ENCODE measurements at regions not wholly inside any gene's neighbourhood (a gene's known extent, or its start where the extent isn't known, plus 50 kb on each side); places are given as distances from the start of the nearest gene placed in this dataset.

DNA sequence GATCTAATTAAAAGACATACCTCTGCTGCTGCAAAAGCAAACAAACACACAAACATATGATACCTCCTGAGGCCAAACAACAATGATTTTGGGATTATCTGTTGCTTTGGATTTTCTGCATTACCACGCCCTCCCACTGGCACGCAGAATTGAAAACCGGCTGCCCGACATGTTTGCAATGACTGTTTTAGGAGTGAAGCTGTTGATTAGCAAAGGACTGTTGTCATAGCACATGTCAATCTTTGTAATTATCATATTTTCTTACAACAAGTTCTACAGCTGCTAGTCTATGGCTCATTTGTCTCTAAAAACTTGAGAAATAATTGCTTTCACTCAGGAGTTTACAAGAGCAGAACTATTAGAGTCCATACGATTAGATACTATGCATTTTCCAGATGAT lies 94.4 kb upstream of the MEIS1 start:
- no peak overlapping the region for H3K27ac ChIP-seq
- H3K4me1 ChIP-seq, result no peaks in the 10 kb centered on the region
- TF ChIP-seq, protein P1, sequence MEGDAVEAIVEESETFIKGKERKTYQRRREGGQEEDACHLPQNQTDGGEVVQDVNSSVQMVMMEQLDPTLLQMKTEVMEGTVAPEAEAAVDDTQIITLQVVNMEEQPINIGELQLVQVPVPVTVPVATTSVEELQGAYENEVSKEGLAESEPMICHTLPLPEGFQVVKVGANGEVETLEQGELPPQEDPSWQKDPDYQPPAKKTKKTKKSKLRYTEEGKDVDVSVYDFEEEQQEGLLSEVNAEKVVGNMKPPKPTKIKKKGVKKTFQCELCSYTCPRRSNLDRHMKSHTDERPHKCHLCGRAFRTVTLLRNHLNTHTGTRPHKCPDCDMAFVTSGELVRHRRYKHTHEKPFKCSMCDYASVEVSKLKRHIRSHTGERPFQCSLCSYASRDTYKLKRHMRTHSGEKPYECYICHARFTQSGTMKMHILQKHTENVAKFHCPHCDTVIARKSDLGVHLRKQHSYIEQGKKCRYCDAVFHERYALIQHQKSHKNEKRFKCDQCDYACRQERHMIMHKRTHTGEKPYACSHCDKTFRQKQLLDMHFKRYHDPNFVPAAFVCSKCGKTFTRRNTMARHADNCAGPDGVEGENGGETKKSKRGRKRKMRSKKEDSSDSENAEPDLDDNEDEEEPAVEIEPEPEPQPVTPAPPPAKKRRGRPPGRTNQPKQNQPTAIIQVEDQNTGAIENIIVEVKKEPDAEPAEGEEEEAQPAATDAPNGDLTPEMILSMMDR (IDR thresholded peaks at IDR 0.05), result no peak
- DNase-seq (ENCODE audit: low spot score in 2 of 2), result no peak
- intact Hi-C loops (cut with DNase I), result no loop called here
- no peak overlapping the region for H3K4me3 ChIP-seq
- H3K27me3 ChIP-seq, result no peaks in the 10 kb centered on the region
- H3K36me3 ChIP-seq, result no peaks in the 10 kb centered on the region
- no peaks in the 10 kb centered on the region for H3K9me3 ChIP-seq

DNA sequence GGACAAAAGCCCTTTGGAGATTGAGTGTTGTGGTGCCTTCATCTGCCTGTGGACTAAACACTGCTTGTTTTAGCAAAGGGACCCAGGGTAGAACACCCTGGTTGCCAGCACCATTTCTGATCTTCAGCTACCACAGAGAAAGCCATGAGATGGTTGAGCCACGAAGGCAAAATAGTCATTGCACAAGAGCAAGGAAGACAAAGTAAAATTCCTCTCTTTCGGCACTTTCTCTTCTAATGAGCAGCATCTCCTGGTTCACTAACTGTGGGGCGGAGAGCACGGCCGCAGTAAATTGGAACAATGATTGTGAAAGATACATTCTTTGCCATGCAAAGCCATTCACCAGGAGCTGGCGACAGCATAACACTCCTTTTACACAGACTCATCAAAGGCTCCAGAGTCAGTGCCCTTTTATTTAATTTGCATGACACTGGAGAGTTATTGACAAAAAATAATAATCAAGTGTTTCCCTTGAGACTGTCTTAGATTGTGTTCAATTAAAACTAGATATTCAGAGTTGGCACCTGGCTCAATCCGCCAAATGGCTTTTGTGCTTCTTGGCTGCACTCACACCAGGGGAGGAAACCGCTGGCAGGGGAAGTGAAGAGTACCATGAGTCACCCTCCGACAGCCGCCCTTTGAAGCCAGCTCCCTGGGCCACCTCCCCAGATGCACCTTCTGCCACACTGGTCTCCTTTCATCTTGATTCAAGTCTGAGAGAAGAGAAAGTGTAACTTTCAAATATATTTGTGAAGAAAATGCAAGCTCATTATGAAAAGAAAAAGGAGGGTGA lies 100.5 kb upstream of the MEIS1 start:
- Histone ChIP-seq H3K9me3 (no peaks in the 10 kb centered on the region), H3K4me1 (no peaks in the 10 kb centered on the region), H3K27ac (no peak overlapping the region), H3K27me3 (no peaks in the 10 kb centered on the region), H3K4me3 (no peak overlapping the region), H3K36me3 (no peaks in the 10 kb centered on the region)
- intact Hi-C loops (cut with DNase I), result no loop called here
- TF ChIP-seq, protein P1 (IDR thresholded peaks at IDR 0.05), result no peak
- DNase-seq (ENCODE audit: low spot score in 2 of 2), result no peak

DNA sequence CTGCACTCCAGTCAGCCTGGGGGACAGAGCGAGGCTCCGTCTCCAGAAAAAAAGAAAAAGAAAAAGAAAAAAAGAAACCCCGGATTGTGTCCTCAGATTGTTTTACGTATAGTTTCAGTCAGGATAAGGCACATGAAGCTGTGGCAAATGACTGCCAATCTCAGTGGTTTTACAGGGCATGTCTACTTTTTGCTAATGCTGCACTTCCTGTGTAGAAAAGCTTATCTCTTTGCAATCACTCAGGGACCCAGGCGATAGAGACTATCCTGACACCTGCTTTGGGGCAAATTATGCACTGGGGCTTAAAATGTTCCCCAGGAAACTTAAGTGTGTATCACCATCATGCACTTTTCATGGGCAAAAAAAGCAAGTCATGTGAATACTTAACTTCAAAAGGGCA lies 103.7 kb upstream of the MEIS1 start:
- no peak for DNase-seq (ENCODE audit: low spot score in 2 of 2)
- no peaks in the 10 kb centered on the region for H3K4me1 ChIP-seq
- no peak overlapping the region for H3K27ac ChIP-seq
- TF ChIP-seq, protein P1 (IDR thresholded peaks at IDR 0.05), result no peak
- H3K36me3 ChIP-seq, result no peaks in the 10 kb centered on the region
- intact Hi-C loops (cut with DNase I), result no loop called here
- no peaks in the 10 kb centered on the region for H3K9me3 ChIP-seq
- no peaks in the 10 kb centered on the region for H3K27me3 ChIP-seq
- H3K4me3 ChIP-seq, result no peak overlapping the region

DNA sequence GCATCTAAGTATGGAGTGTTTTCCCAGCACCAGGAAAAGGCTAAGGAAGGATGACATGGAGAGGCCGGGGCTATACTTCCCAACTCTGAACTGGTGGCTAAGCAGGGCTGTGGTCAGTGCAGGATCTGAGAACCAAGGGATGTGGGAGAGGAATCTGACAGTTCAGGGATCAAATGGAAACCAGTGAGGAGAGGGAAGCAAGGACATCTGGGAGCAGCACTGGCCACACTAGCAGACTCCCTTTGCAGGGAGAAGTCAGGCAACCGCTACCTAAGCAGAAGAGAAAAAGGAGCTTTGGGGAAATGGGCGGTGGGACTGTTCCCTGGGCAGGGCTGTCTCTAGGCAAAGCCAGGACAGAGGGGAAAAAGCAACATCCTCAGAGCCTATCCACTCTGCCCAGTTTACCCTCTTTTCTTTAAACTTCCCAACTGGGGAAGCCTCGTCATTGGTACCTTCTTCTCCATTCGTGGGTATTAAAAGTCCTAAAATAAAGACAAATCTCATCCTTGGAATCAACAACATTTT lies 105.8 kb upstream of the MEIS1 start:
- Histone ChIP-seq H3K27ac (no peak overlapping the region), H3K4me1 (no peaks in the 10 kb centered on the region), H3K9me3 (no peaks in the 10 kb centered on the region), H3K27me3 (no peaks in the 10 kb centered on the region), H3K4me3 (no peak overlapping the region), H3K36me3 (no peaks in the 10 kb centered on the region)
- TF ChIP-seq, protein P1 (IDR thresholded peaks at IDR 0.05), result no peak
- intact Hi-C loops (cut with DNase I), result no loop called here
- DNase-seq (ENCODE audit: low spot score in 2 of 2), result no peak

DNA sequence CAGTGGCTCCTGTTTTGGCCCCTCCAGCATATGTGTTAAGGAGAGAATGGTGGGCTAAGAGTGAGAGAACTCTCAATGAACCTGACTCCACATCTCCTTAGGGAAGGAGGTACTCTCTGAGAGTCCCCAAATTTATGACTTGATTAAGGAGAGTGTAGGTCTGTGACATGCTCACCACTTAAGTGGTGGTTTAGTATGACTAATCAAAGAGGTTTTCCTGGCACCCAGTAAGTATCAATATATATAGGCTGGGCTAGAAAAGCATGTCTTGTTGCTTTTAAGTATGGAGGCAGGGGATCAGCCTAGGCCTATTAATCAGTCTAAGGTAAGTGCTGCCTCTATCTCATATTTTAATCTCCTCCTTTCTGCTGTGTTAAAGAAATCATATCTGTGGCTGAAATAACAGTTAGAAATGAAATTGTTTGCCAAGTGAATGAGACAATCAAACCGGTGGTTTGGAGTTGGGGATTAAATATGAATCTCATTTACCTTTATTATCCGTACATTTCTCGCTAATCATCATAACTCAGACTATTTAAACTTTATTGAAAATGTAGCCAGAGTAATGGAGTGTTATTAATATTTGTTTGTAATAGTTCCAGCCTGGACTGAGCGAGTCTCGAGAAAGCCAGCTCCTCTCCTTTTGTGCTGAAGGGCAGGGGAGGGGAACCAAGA lies 107.7 kb upstream of the MEIS1 start:
- no peak for DNase-seq (ENCODE audit: low spot score in 2 of 2)
- TF ChIP-seq, protein P1 (IDR thresholded peaks at IDR 0.05), result no peak
- Histone ChIP-seq H3K27ac (no peak overlapping the region), H3K27me3 (no peaks in the 10 kb centered on the region), H3K9me3 (no peaks in the 10 kb centered on the region), H3K36me3 (no peaks in the 10 kb centered on the region), H3K4me1 (no peaks in the 10 kb centered on the region), H3K4me3 (no peak overlapping the region)
- intact Hi-C loops (cut with DNase I), result no loop called here

Measured in ascending aorta (tissue), 2 donors.